Esophagus muscularis mucosa (tissue), 4 donors: ENCODE measurements at regions not wholly inside any gene's neighbourhood (a gene's known extent, or its start where the extent isn't known, plus 50 kb on each side); places are given as distances from the start of the nearest gene placed in this dataset.

ENCODE experiments used
- CTCF ChIP-seq, 3 experiments: fragments of 200-600 bp in 2 of 3; fragments of 450-650 bp in 1 of 3; sonication (generic) in 2 of 3; IDR thresholded peaks; one replicate each; pipeline ENCODE4 v1.5.1; 2017 to 2019; ENCODE audit warnings: antibody characterized with exemption in 3 of 3, mild to moderate bottlenecking in 2 of 3, moderate library complexity in 1 of 3
- EP300 ChIP-seq: sonication (generic); formaldehyde crosslinking; IDR thresholded peaks from one replicate; pipeline ENCODE4 v1.6.1; 2017; ENCODE audit warnings: antibody characterized with exemption
- POLR2A ChIP-seq: fragments of 450-650 bp; IDR thresholded peaks from one replicate; pipeline ENCODE4 v1.6.1; 2017; ENCODE audit warnings: antibody characterized with exemption, moderate library complexity, mild to moderate bottlenecking, low read depth
- POLR2AphosphoS5 ChIP-seq, 2 donors: sonication (generic); formaldehyde crosslinking; IDR thresholded peaks; one replicate each; pipeline ENCODE4 v1.6.1; 2017; ENCODE audit warnings: antibody characterized with exemption in 2 of 2

DNA sequence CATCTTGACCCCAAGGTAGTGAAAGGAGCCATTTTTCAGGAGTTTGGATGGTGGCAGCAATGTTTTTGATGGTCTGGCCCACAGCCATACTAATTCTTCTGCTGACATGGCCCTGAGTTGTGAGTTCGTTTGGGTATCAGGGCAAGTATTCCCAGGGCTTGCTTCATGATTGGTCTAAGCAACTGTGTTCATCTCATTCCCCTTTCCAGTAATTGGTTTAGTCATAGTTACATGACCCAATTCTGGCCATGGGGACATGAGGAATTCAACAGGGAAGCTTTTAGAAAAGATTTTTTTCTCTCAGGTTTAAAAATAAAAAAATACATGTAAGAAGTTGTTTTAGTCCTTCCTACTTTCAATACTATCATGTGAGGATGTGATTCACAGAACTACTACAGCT, 150.5 kb upstream of the NPHP3 start:
- TF ChIP-seq CTCF (IDR thresholded peaks at IDR 0.05) (no peak), POLR2A (no peak), EP300 (no peak), POLR2AphosphoS5 (IDR thresholded peaks at IDR 0.05) (no peak)
